AG09309 (cell line): ENCODE measurements at regions not wholly inside any gene's neighbourhood (a gene's known extent, or its start where the extent isn't known, plus 50 kb on each side); places are given as distances from the start of the nearest gene placed in this dataset.

Source experiments
- DNase-seq: peaks from one replicate; pipeline ENCODE4 v3.0.0-alpha.2; 2010; ENCODE audit warnings: low read depth
- H3K4me3 ChIP-seq: 2 replicates; pipeline ENCODE4 v1.5.1; 2011; ENCODE audit warnings: mild to moderate bottlenecking, low read depth, low read length, moderate library complexity; ENCODE audit not compliant: control insufficient read depth
- CTCF ChIP-seq: IDR thresholded peaks from 2 replicates; pipeline ENCODE4 v1.5.1; 2011; ENCODE audit warnings: mild to moderate bottlenecking, low read depth, low read length, inconsistent platforms; ENCODE audit not compliant: insufficient read depth, control insufficient read depth; ENCODE audit errors: missing control alignments

- H3K4me3 ChIP-seq: no peak overlapping the region
- no peak for DNase-seq
- no peak for TF ChIP-seq CTCF
Measured at GRCh38 chr10:124288928-124289850, 129.5 kb downstream of the OAT start.

GRCh38 chr10:124288486-124288885 is 130.2 kb downstream of the OAT start:
- no peak for DNase-seq
- TF ChIP-seq CTCF: no peak
- H3K4me3 ChIP-seq: no peak overlapping the region

- H3K4me3 ChIP-seq: no peak overlapping the region
- no peak for DNase-seq
- TF ChIP-seq CTCF: no peak
Measured at GRCh38 chr10:124287791-124288190, 130.9 kb downstream of the OAT start.

- no peak for DNase-seq
- TF ChIP-seq CTCF: no peak
- no peak overlapping the region for H3K4me3 ChIP-seq
Measured at GRCh38 chr10:124287071-124287685, 131.5 kb downstream of the OAT start.

GRCh38 chr10:124286621-124287020 is 132.1 kb downstream of the OAT start:
- H3K4me3 ChIP-seq: no peak overlapping the region
- no peak for DNase-seq
- TF ChIP-seq CTCF: no peak

GRCh38 chr10:124285587-124286527 is 132.9 kb downstream of the OAT start:
- TF ChIP-seq CTCF: no peak
- no peak overlapping the region for H3K4me3 ChIP-seq
- DNase-seq: no peak
